IMR-90 (cell line): ENCODE measurements at regions not wholly inside any gene's neighbourhood (a gene's known extent, or its start where the extent isn't known, plus 50 kb on each side); places are given as distances from the start of the nearest gene placed in this dataset.

Experiments used
- ATAC-seq: fragments of 200-7000 bp; cut with Tn5 transposase; 2 replicates; pipeline ENCODE4 v1.9.1; 2020; ENCODE audit warnings: low read depth, mild to moderate bottlenecking, moderate library complexity
- BruUV-seq: library from RNA; stranded (reverse); fragments of 400-500 nt; replicated peaks from 2 replicates; lab custom pipeline; 2021; lab: Mats Ljungman, UMichigan
- CTCF ChIA-PET: fragments of 300-600 bp; formaldehyde crosslinking; extraction: SDS; loops from one replicate; lab custom pipeline; 2021; ENCODE audit warnings: antibody characterized with exemption; lab: Yijun Ruan, JAX
- POLR2A ChIA-PET: fragments of 300-600 bp; sonication (Branson Sonifier 250); formaldehyde crosslinking; loops from one replicate; lab custom pipeline; 2022; ENCODE audit warnings: antibody characterized with exemption; ENCODE audit not compliant: unreplicated experiment; lab: Charles Lee
- DNase-seq: peaks from one replicate; pipeline ENCODE4 v3.0.0; 2013
- H2AFZ ChIP-seq: replicated peaks from 2 replicates; pipeline ENCODE3; 2013; ENCODE audit warnings: low read length, mild to moderate bottlenecking; ENCODE audit not compliant: poor library complexity
- H2AK5ac ChIP-seq: 2 replicates; pipeline ENCODE4 v1.6.1; 2013; ENCODE audit warnings: low read depth, low read length, inconsistent platforms
- H2AK9ac ChIP-seq: replicated peaks from 2 replicates; pipeline ENCODE3; 2013; ENCODE audit warnings: mild to moderate bottlenecking, low read depth, low read length, moderate library complexity; ENCODE audit not compliant: poor library complexity
- H2BK120ac ChIP-seq: 2 replicates; pipeline ENCODE4 v1.6.1; 2013; ENCODE audit warnings: low read depth, low read length, inconsistent platforms
- H2BK15ac ChIP-seq: 3 replicates; pipeline ENCODE4 v1.6.1; 2013; ENCODE audit warnings: low read depth, low read length, inconsistent platforms
- H2BK20ac ChIP-seq: 2 replicates; pipeline ENCODE4 v1.6.1; 2013; ENCODE audit warnings: low read depth, mild to moderate bottlenecking, inconsistent platforms, low read length, moderate library complexity
- H2BK5ac ChIP-seq: 2 replicates; pipeline ENCODE4 v1.6.1; 2013; ENCODE audit warnings: mild to moderate bottlenecking, low read depth, low read length, inconsistent platforms; ENCODE audit not compliant: poor library complexity, severe bottlenecking
- H3K14ac ChIP-seq: replicated peaks from 2 replicates; pipeline ENCODE4 v1.6.1; 2013; ENCODE audit warnings: low read depth, low read length, inconsistent platforms
- H3K18ac ChIP-seq: 2 replicates; pipeline ENCODE4 v1.6.1; 2013; ENCODE audit warnings: low read depth, low read length, control low read depth
- H3K23ac ChIP-seq: 2 replicates; pipeline ENCODE4 v1.6.1; 2013; ENCODE audit warnings: low read depth, low read length, inconsistent platforms
- H3K27ac ChIP-seq: 2 replicates; pipeline ENCODE4 v1.5.1; 2013; ENCODE audit warnings: mild to moderate bottlenecking, control low read depth, low read length; ENCODE audit not compliant: insufficient read depth
- H3K27me3 ChIP-seq: 2 replicates; pipeline ENCODE4 v1.6.1; 2013; ENCODE audit warnings: low read length; ENCODE audit not compliant: control insufficient read depth, insufficient read depth
- H3K36me3 ChIP-seq: 2 replicates; pipeline ENCODE4 v1.6.1; 2013; ENCODE audit warnings: low read length, mixed read lengths; ENCODE audit not compliant: control insufficient read depth, insufficient read depth
- H3K4ac ChIP-seq: 2 replicates; pipeline ENCODE4 v1.6.1; 2013; ENCODE audit warnings: low read depth, low read length, inconsistent platforms
- H3K4me1 ChIP-seq: 2 replicates; pipeline ENCODE4 v1.6.1; 2013; ENCODE audit warnings: low read length, mixed read lengths; ENCODE audit not compliant: control insufficient read depth, insufficient read depth
- H3K4me2 ChIP-seq: 2 replicates; pipeline ENCODE4 v1.6.1; 2013; ENCODE audit warnings: low read depth, mild to moderate bottlenecking, control low read depth, low read length, moderate library complexity
- H3K4me3 ChIP-seq: 2 replicates; pipeline ENCODE4 v1.5.1; 2013; ENCODE audit warnings: low read depth, mild to moderate bottlenecking, control low read depth, low read length, moderate library complexity; ENCODE audit not compliant: insufficient read depth
- H3K56ac ChIP-seq: 2 replicates; pipeline ENCODE4 v1.6.1; 2013; ENCODE audit warnings: low read length, inconsistent platforms; ENCODE audit not compliant: insufficient read depth; ENCODE audit errors: extremely low read depth
- H3K79me1 ChIP-seq, 2 experiments: 2 replicates each; pipeline ENCODE4 v1.6.1; 2013; ENCODE audit warnings: low read length in 2 of 2, inconsistent platforms in 1 of 2, low read depth in 1 of 2
- H3K9ac ChIP-seq: 2 replicates; pipeline ENCODE4 v1.6.1; 2013; ENCODE audit warnings: low read depth, low read length, control low read depth
- H3K9me1 ChIP-seq: 2 replicates; pipeline ENCODE4 v1.6.1; 2013; ENCODE audit warnings: low read length, inconsistent platforms; ENCODE audit not compliant: insufficient read depth
- H3K9me3 ChIP-seq: 2 replicates; pipeline ENCODE4 v1.6.1; 2013; ENCODE audit warnings: low read length; ENCODE audit not compliant: control insufficient read depth, insufficient read depth
- H4K20me1 ChIP-seq: 2 replicates; pipeline ENCODE4 v1.6.1; 2013; ENCODE audit warnings: low read length, inconsistent platforms; ENCODE audit not compliant: insufficient read depth
- H4K5ac ChIP-seq: 2 replicates; pipeline ENCODE4 v1.6.1; 2013; ENCODE audit warnings: mild to moderate bottlenecking, low read depth, low read length, control low read depth
- H4K8ac ChIP-seq, 2 experiments: 2 replicates each; pipeline ENCODE4 v1.6.1; 2013; ENCODE audit warnings: low read depth in 2 of 2, low read length in 2 of 2, control low read depth in 1 of 2, inconsistent platforms in 1 of 2
- H4K91ac ChIP-seq: 2 replicates; pipeline ENCODE4 v1.6.1; 2013; ENCODE audit warnings: low read depth, low read length, inconsistent platforms; ENCODE audit not compliant: insufficient read depth
- FOS ChIP-seq: fragments of 150-350 bp; IDR thresholded peaks from 2 replicates; pipeline ENCODE4 v1.6.1; 2016; ENCODE audit warnings: low read depth, low read length
- POLR2A ChIP-seq: IDR thresholded peaks from 2 replicates; pipeline ENCODE4 v1.6.1; 2012; ENCODE audit warnings: mild to moderate bottlenecking, low read depth, low read length
- WGBS, 2 experiments: methylation state at CpG; one replicate each; pipeline versions ENCODE4 v1.1.5 to v1.1.7; 2013; ENCODE audit warnings: missing lambda C conversion rate in 2 of 2; ENCODE audit not compliant: insufficient read length in 1 of 2; ENCODE audit errors: extremely low coverage in 2 of 2; 5-methylcytosine and 5-hydroxymethylcytosine counted together
- dilution Hi-C: fragments of 300-500 bp; cut with HindIII; formaldehyde crosslinking; loops from one replicate; pipeline ENCODE4 v1.14.3; 2018; ENCODE audit warnings: low sequenced_read_pairs; ENCODE audit not compliant: unreplicated experiment
- in situ Hi-C: fragments of 300-500 bp; cut with MboI; formaldehyde crosslinking; loops from 3 replicates; pipeline ENCODE4 v1.14.3; 2019; ENCODE audit warnings: low sequenced_read_pairs, inconsistent platforms, mixed read lengths
- intact Hi-C: fragments of 100-400 bp; cut with micrococcal nuclease; formaldehyde crosslinking; loops from 2 replicates; pipeline ENCODE4 v1.10.0; 2022
- TF ChIP-seq, protein P1 (sequence below): fragments of 150-350 bp; IDR thresholded peaks from 2 replicates; pipeline ENCODE4 v1.6.1; 2017; ENCODE audit warnings: mild to moderate bottlenecking, antibody characterized with exemption, low read length, low read depth
- TF ChIP-seq, protein P2 (sequence below): conservative IDR thresholded peaks from 2 replicates; pipeline ENCODE4 v1.5.1; 2012; ENCODE audit warnings: mild to moderate bottlenecking, low read depth, low read length, improper control_type of control experiment

DNA sequence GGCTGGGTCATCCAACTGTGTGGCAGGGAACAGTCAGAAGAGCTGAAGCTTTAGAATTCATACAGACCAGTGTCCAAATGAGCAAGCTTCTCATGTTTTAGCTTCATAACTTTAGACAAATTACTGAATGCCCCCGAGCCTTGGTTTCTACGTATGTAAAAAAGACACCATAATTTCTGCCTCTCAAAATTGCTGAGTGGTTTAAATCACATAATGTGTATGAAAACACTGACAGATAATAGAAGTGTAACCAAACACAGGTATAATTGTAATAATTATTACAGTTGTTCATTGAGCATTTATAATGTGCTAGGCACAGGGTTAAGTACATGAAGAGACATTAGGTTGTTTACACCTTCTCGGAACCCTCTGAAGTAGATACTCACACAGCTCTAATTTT is 207.2 kb downstream of the IGSF11 start:
- H3K56ac ChIP-seq = no peak overlapping the region
- ATAC-seq (no peak), DNase-seq (no peak)
- no peak overlapping the region for H2BK5ac ChIP-seq
- no peak overlapping the region for H4K8ac ChIP-seq
- no peaks in the 10 kb centered on the region for H3K9me1 ChIP-seq
- no CpG with 5 or more reads among the region's 3 CpGs for WGBS, 2 experiments
- H3K9me3 ChIP-seq = no peaks in the 10 kb centered on the region
- no peak overlapping the region for H3K4ac ChIP-seq
- H3K27ac ChIP-seq = no peak overlapping the region
- H2AK5ac ChIP-seq = no peak overlapping the region
- H2AFZ ChIP-seq = no peak overlapping the region
- H4K5ac ChIP-seq = no peak overlapping the region
- H4K91ac ChIP-seq = no peak overlapping the region
- H3K4me3 ChIP-seq = no peak overlapping the region
- BruUV-seq = no TSS peak
- in situ Hi-C loops (no loop called here), dilution Hi-C loops (no loop called here), intact Hi-C loops (no loop called here)
- no peak overlapping the region for H3K14ac ChIP-seq
- H3K4me1 ChIP-seq = no peaks in the 10 kb centered on the region
- H3K9ac ChIP-seq = no peak overlapping the region
- H2BK15ac ChIP-seq = no peak overlapping the region
- TF ChIP-seq, protein P1, sequence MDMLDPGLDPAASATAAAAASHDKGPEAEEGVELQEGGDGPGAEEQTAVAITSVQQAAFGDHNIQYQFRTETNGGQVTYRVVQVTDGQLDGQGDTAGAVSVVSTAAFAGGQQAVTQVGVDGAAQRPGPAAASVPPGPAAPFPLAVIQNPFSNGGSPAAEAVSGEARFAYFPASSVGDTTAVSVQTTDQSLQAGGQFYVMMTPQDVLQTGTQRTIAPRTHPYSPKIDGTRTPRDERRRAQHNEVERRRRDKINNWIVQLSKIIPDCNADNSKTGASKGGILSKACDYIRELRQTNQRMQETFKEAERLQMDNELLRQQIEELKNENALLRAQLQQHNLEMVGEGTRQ = no peak
- TF ChIP-seq FOS (no peak), POLR2A (no peak)
- TF ChIP-seq, protein P2, sequence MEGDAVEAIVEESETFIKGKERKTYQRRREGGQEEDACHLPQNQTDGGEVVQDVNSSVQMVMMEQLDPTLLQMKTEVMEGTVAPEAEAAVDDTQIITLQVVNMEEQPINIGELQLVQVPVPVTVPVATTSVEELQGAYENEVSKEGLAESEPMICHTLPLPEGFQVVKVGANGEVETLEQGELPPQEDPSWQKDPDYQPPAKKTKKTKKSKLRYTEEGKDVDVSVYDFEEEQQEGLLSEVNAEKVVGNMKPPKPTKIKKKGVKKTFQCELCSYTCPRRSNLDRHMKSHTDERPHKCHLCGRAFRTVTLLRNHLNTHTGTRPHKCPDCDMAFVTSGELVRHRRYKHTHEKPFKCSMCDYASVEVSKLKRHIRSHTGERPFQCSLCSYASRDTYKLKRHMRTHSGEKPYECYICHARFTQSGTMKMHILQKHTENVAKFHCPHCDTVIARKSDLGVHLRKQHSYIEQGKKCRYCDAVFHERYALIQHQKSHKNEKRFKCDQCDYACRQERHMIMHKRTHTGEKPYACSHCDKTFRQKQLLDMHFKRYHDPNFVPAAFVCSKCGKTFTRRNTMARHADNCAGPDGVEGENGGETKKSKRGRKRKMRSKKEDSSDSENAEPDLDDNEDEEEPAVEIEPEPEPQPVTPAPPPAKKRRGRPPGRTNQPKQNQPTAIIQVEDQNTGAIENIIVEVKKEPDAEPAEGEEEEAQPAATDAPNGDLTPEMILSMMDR = no peak
- POLR2A ChIA-PET = no interaction called here
- no peaks in the 10 kb centered on the region for H4K20me1 ChIP-seq
- no peak overlapping the region for H2BK20ac ChIP-seq
- CTCF ChIA-PET = no interaction called here
- no peaks in the 10 kb centered on the region for H3K27me3 ChIP-seq
- no peak overlapping the region for H3K18ac ChIP-seq
- no peak overlapping the region for H2AK9ac ChIP-seq
- no peak overlapping the region for H2BK120ac ChIP-seq
- no peak overlapping the region for H3K4me2 ChIP-seq
- no peaks in the 10 kb centered on the region for H3K79me1 ChIP-seq
- H3K36me3 ChIP-seq = no peaks in the 10 kb centered on the region
- H3K23ac ChIP-seq = no peak overlapping the region
